ENCODE measurements at regions not wholly inside any gene's neighbourhood (a gene's known extent, or its start where the extent isn't known, plus 50 kb on each side); places are given as distances from the start of the nearest gene placed in this dataset.

GRCh38 chr12:14066021-14066420 is 84.6 kb upstream of the GRIN2B start:
- intact Hi-C loops (cut with micrococcal nuclease) = no loop called here
- no peak overlapping the region for H3K27ac Mint-ChIP-seq
- no peaks in the 10 kb centered on the region for H3K9me3 ChIP-seq (ENCODE audit: control insufficient read depth in 2 of 3, low read length in 3 of 3)
- no peaks in the 10 kb centered on the region for H3K27me3 ChIP-seq (ENCODE audit: control insufficient read depth in 2 of 2, insufficient read depth in 2 of 2, low read length in 2 of 2)
- no peaks in the 10 kb centered on the region for H3K4me1 Mint-ChIP-seq
- no peaks in the 10 kb centered on the region for H3K4me1 ChIP-seq (ENCODE audit: control insufficient read depth in 2 of 2, insufficient read depth in 2 of 2, low read length in 2 of 2)
- no peak for ATAC-seq
- POLR2A ChIA-PET = no interaction called here
- no peak overlapping the region for H3K4me3 ChIP-seq (ENCODE audit: low read length)
- peaks cover 0 to 36% (median 5%) of the 10 kb centered on the region in 5 donors for H3K27me3 Mint-ChIP-seq
- H3K9me3 Mint-ChIP-seq = peaks cover 0 to 6% (median 0%) of the 10 kb centered on the region in 11 donors
- H3K36me3 ChIP-seq (ENCODE audit: control insufficient read depth in 2 of 3, insufficient read depth in 3 of 3, low read length in 3 of 3) = no peaks in the 10 kb centered on the region
- H3K27ac ChIP-seq (ENCODE audit: low read depth, low read length) = no peak overlapping the region
- CTCF ChIA-PET = no interaction called here
- no peaks in the 10 kb centered on the region for H3K36me3 Mint-ChIP-seq
- DNase-seq = no peak
- H3K4me3 Mint-ChIP-seq = no peak overlapping the region

- ChIA-PET CTCF (no interaction called here), POLR2A (no interaction called here)
- Mint-ChIP-seq H3K36me3 (no peaks in the 10 kb centered on the region), H3K27ac (no peak overlapping the region), H3K9me3 (peaks cover 0 to 6% (median 0%) of the 10 kb centered on the region in 11 donors), H3K4me1 (no peaks in the 10 kb centered on the region), H3K4me3 (no peak overlapping the region), H3K27me3 (peaks cover 0 to 16% (median 9%) of the 10 kb centered on the region in 5 donors)
- no peak overlapping the region for H3K27ac ChIP-seq (ENCODE audit: low read depth, low read length)
- ATAC-seq (no peak), DNase-seq (no peak)
- no peaks in the 10 kb centered on the region for H3K27me3 ChIP-seq (ENCODE audit: control insufficient read depth in 2 of 2, insufficient read depth in 2 of 2, low read length in 2 of 2)
- no peaks in the 10 kb centered on the region for H3K36me3 ChIP-seq (ENCODE audit: control insufficient read depth in 2 of 3, insufficient read depth in 3 of 3, low read length in 3 of 3)
- no peaks in the 10 kb centered on the region for H3K4me1 ChIP-seq (ENCODE audit: control insufficient read depth in 2 of 2, insufficient read depth in 2 of 2, low read length in 2 of 2)
- H3K4me3 ChIP-seq (ENCODE audit: low read length) = no peak overlapping the region
- no peaks in the 10 kb centered on the region for H3K9me3 ChIP-seq (ENCODE audit: control insufficient read depth in 2 of 3, low read length in 3 of 3)
- intact Hi-C loops (cut with micrococcal nuclease) = no loop called here
Measured at GRCh38 chr12:14068961-14069360, 87.6 kb upstream of the GRIN2B start.

- no peak overlapping the region for H3K4me3 Mint-ChIP-seq
- Histone ChIP-seq H3K27ac (ENCODE audit: low read depth, low read length) (no peak overlapping the region), H3K4me1 (ENCODE audit: control insufficient read depth in 2 of 2, insufficient read depth in 2 of 2, low read length in 2 of 2) (no peaks in the 10 kb centered on the region), H3K27me3 (ENCODE audit: control insufficient read depth in 2 of 2, insufficient read depth in 2 of 2, low read length in 2 of 2) (no peaks in the 10 kb centered on the region), H3K36me3 (ENCODE audit: control insufficient read depth in 2 of 3, insufficient read depth in 3 of 3, low read length in 3 of 3) (no peaks in the 10 kb centered on the region), H3K9me3 (ENCODE audit: control insufficient read depth in 2 of 3, low read length in 3 of 3) (no peaks in the 10 kb centered on the region), H3K4me3 (ENCODE audit: low read length) (no peak overlapping the region)
- ChIA-PET POLR2A (no interaction called here), CTCF (no interaction called here)
- no peak overlapping the region for H3K27ac Mint-ChIP-seq
- intact Hi-C loops (cut with micrococcal nuclease) = no loop called here
- no peaks in the 10 kb centered on the region for H3K4me1 Mint-ChIP-seq
- peaks cover 0 to 12% (median 0%) of the 10 kb centered on the region in 5 donors for H3K27me3 Mint-ChIP-seq
- DNase-seq (no peak), ATAC-seq (no peak)
- H3K9me3 Mint-ChIP-seq = peaks cover 0 to 13% (median 1%) of the 10 kb centered on the region in 11 donors
- peaks cover 0 to under 1% (median 0%) of the 10 kb centered on the region in 5 donors for H3K36me3 Mint-ChIP-seq
Measured at GRCh38 chr12:14071833-14072232, 90.4 kb upstream of the GRIN2B start.

GRCh38 chr12:14072987-14073386 is 91.6 kb upstream of the GRIN2B start:
- peaks cover 0 to 6% (median 0%) of the 10 kb centered on the region in 3 experiments for H3K9me3 ChIP-seq (ENCODE audit: control insufficient read depth in 2 of 3, low read length in 3 of 3)
- peaks cover 0 to 12% (median 0%) of the 10 kb centered on the region in 5 donors for H3K27me3 Mint-ChIP-seq
- H3K4me1 Mint-ChIP-seq = no peaks in the 10 kb centered on the region
- H3K4me3 ChIP-seq (ENCODE audit: low read length) = no peak overlapping the region
- ChIA-PET POLR2A (no interaction called here), CTCF (no interaction called here)
- H3K36me3 Mint-ChIP-seq = peaks cover 0 to 4% (median 0%) of the 10 kb centered on the region in 5 donors
- no peak overlapping the region for H3K27ac ChIP-seq (ENCODE audit: low read depth, low read length)
- peaks cover 0 to 17% (median 3%) of the 10 kb centered on the region in 11 donors for H3K9me3 Mint-ChIP-seq
- H3K4me3 Mint-ChIP-seq = no peak overlapping the region
- H3K27ac Mint-ChIP-seq = no peak overlapping the region
- H3K36me3 ChIP-seq (ENCODE audit: control insufficient read depth in 2 of 3, insufficient read depth in 3 of 3, low read length in 3 of 3) = no peaks in the 10 kb centered on the region
- intact Hi-C loops (cut with micrococcal nuclease) = no loop called here
- H3K27me3 ChIP-seq (ENCODE audit: control insufficient read depth in 2 of 2, insufficient read depth in 2 of 2, low read length in 2 of 2) = no peaks in the 10 kb centered on the region
- ATAC-seq (no peak), DNase-seq (no peak)
- H3K4me1 ChIP-seq (ENCODE audit: control insufficient read depth in 2 of 2, insufficient read depth in 2 of 2, low read length in 2 of 2) = no peaks in the 10 kb centered on the region

GRCh38 chr12:14075797-14076393 is 94.5 kb upstream of the GRIN2B start:
- peaks cover 0 to 6% (median 0%) of the 10 kb centered on the region in 3 experiments for H3K9me3 ChIP-seq (ENCODE audit: control insufficient read depth in 2 of 3, low read length in 3 of 3)
- Mint-ChIP-seq H3K4me3 (no peak overlapping the region), H3K9me3 (peaks cover 0 to 17% (median 3%) of the 10 kb centered on the region in 11 donors), H3K36me3 (peaks cover 0 to 4% (median 0%) of the 10 kb centered on the region in 5 donors), H3K27me3 (peaks cover 0 to 9% (median 0%) of the 10 kb centered on the region in 5 donors), H3K27ac (no peak overlapping the region), H3K4me1 (no peaks in the 10 kb centered on the region)
- H3K36me3 ChIP-seq (ENCODE audit: control insufficient read depth in 2 of 3, insufficient read depth in 3 of 3, low read length in 3 of 3) = no peaks in the 10 kb centered on the region
- ChIA-PET POLR2A (no interaction called here), CTCF (no interaction called here)
- intact Hi-C loops (cut with micrococcal nuclease) = no loop called here
- no peak overlapping the region for H3K27ac ChIP-seq (ENCODE audit: low read depth, low read length)
- ATAC-seq (no peak), DNase-seq (no peak)
- H3K4me1 ChIP-seq (ENCODE audit: control insufficient read depth in 2 of 2, insufficient read depth in 2 of 2, low read length in 2 of 2) = no peaks in the 10 kb centered on the region
- H3K27me3 ChIP-seq (ENCODE audit: control insufficient read depth in 2 of 2, insufficient read depth in 2 of 2, low read length in 2 of 2) = no peaks in the 10 kb centered on the region
- H3K4me3 ChIP-seq (ENCODE audit: low read length) = no peak overlapping the region

GRCh38 chr12:14076538-14076937 is 95.1 kb upstream of the GRIN2B start:
- Histone ChIP-seq H3K36me3 (ENCODE audit: control insufficient read depth in 2 of 3, insufficient read depth in 3 of 3, low read length in 3 of 3) (no peaks in the 10 kb centered on the region), H3K27me3 (ENCODE audit: control insufficient read depth in 2 of 2, insufficient read depth in 2 of 2, low read length in 2 of 2) (no peaks in the 10 kb centered on the region), H3K9me3 (ENCODE audit: control insufficient read depth in 2 of 3, low read length in 3 of 3) (peaks cover 0 to 6% (median 0%) of the 10 kb centered on the region in 3 experiments), H3K27ac (ENCODE audit: low read depth, low read length) (no peak overlapping the region), H3K4me1 (ENCODE audit: control insufficient read depth in 2 of 2, insufficient read depth in 2 of 2, low read length in 2 of 2) (no peaks in the 10 kb centered on the region), H3K4me3 (ENCODE audit: low read length) (no peak overlapping the region)
- ATAC-seq (no peak), DNase-seq (no peak)
- Mint-ChIP-seq H3K27ac (no peak overlapping the region), H3K27me3 (peaks cover 0 to 9% (median 0%) of the 10 kb centered on the region in 5 donors), H3K36me3 (peaks cover 0 to 4% (median 0%) of the 10 kb centered on the region in 5 donors), H3K4me3 (no peak overlapping the region), H3K9me3 (peaks cover 0 to 17% (median 3%) of the 10 kb centered on the region in 11 donors), H3K4me1 (no peaks in the 10 kb centered on the region)
- ChIA-PET POLR2A (no interaction called here), CTCF (no interaction called here)
- intact Hi-C loops (cut with micrococcal nuclease) = no loop called here

- Mint-ChIP-seq H3K4me3 (no peak overlapping the region), H3K27ac (no peak overlapping the region), H3K9me3 (peaks cover 0 to 18% (median 4%) of the 10 kb centered on the region in 11 donors), H3K4me1 (peaks cover 0 to 2% (median 0%) of the 10 kb centered on the region in 7 donors), H3K36me3 (no peaks in the 10 kb centered on the region), H3K27me3 (peaks cover 0 to 11% (median 0%) of the 10 kb centered on the region in 5 donors)
- Histone ChIP-seq H3K4me1 (ENCODE audit: control insufficient read depth in 2 of 2, insufficient read depth in 2 of 2, low read length in 2 of 2) (no peaks in the 10 kb centered on the region), H3K9me3 (ENCODE audit: control insufficient read depth in 2 of 3, low read length in 3 of 3) (no peaks in the 10 kb centered on the region), H3K36me3 (ENCODE audit: control insufficient read depth in 2 of 3, insufficient read depth in 3 of 3, low read length in 3 of 3) (no peaks in the 10 kb centered on the region), H3K27me3 (ENCODE audit: control insufficient read depth in 2 of 2, insufficient read depth in 2 of 2, low read length in 2 of 2) (no peaks in the 10 kb centered on the region), H3K27ac (ENCODE audit: low read depth, low read length) (no peak overlapping the region), H3K4me3 (ENCODE audit: low read length) (no peak overlapping the region)
- DNase-seq (no peak), ATAC-seq (no peak)
- ChIA-PET CTCF (no interaction called here), POLR2A (no interaction called here)
- intact Hi-C loops (cut with micrococcal nuclease) = no loop called here
Measured at GRCh38 chr12:14086838-14087237, 105.4 kb upstream of the GRIN2B start.
